GM21381 (cell line): ENCODE measurements at regions not wholly inside any gene's neighbourhood (a gene's known extent, or its start where the extent isn't known, plus 50 kb on each side); places are given as distances from the start of the nearest gene placed in this dataset.

ENCODE experiments used
- ATAC-seq: cut with Tn5 transposase; IDR thresholded peaks from one replicate; pipeline ENCODE4 v1.9.1; 2021; ENCODE audit warnings: mild to moderate bottlenecking, moderate library complexity; ENCODE audit not compliant: unreplicated experiment

GRCh38 chr18:64449434-64449833 lies 300.5 kb upstream of the LINC00305 start:
- ATAC-seq = no peak

GRCh38 chr18:64444819-64445218 lies 295.9 kb upstream of the LINC00305 start:
- ATAC-seq = no peak

GRCh38 chr18:64438178-64438577 lies 289.3 kb upstream of the LINC00305 start:
- ATAC-seq = no peak

- no peak for ATAC-seq
Observed at GRCh38 chr18:64436111-64436510, 287.2 kb upstream of the LINC00305 start.

- no peak for ATAC-seq
Observed at GRCh38 chr18:64419156-64419555, 270.3 kb upstream of the LINC00305 start.

GRCh38 chr18:64416990-64417389 lies 268.1 kb upstream of the LINC00305 start:
- ATAC-seq = no peak

- ATAC-seq = no peak
Observed at GRCh38 chr18:64415218-64415617, 266.3 kb upstream of the LINC00305 start.

- ATAC-seq = no peak
Observed at GRCh38 chr18:64410685-64411084, 261.8 kb upstream of the LINC00305 start.

GRCh38 chr18:64409511-64409910 lies 260.6 kb upstream of the LINC00305 start:
- no peak for ATAC-seq

- ATAC-seq = no peak
Observed at GRCh38 chr18:64407606-64408005, 258.7 kb upstream of the LINC00305 start.

- ATAC-seq = no peak
Observed at GRCh38 chr18:64405161-64405560, 256.3 kb upstream of the LINC00305 start.

GRCh38 chr18:64403784-64404503 lies 255.1 kb upstream of the LINC00305 start:
- ATAC-seq = no peak

- no peak for ATAC-seq
Observed at GRCh38 chr18:64402636-64403035, 253.7 kb upstream of the LINC00305 start.

- no peak for ATAC-seq
Observed at GRCh38 chr18:64401268-64402060, 252.6 kb upstream of the LINC00305 start.

- no peak for ATAC-seq
Observed at GRCh38 chr18:64399566-64399965, 250.7 kb upstream of the LINC00305 start.

- no peak for ATAC-seq
Observed at GRCh38 chr18:64398320-64398719, 249.4 kb upstream of the LINC00305 start.

- ATAC-seq = no peak
Observed at GRCh38 chr18:64392202-64392601, 243.3 kb upstream of the LINC00305 start.

GRCh38 chr18:64384101-64384500 lies 235.2 kb upstream of the LINC00305 start:
- no peak for ATAC-seq

- ATAC-seq = peak; percentile 90
Observed at GRCh38 chr18:64380117-64380516, 231.2 kb upstream of the LINC00305 start.

GRCh38 chr18:64379662-64380061 lies 230.8 kb upstream of the LINC00305 start:
- ATAC-seq = peak; percentile 19

- no peak for ATAC-seq
Observed at GRCh38 chr18:64377446-64377845, 228.6 kb upstream of the LINC00305 start.

GRCh38 chr18:64372850-64373249 lies 224.0 kb upstream of the LINC00305 start:
- ATAC-seq = no peak
